ENCODE measurements at regions not wholly inside any gene's neighbourhood (a gene's known extent, or its start where the extent isn't known, plus 50 kb on each side); places are given as distances from the start of the nearest gene placed in this dataset.
"Not testable (repeated sequence)": the region's sequence is repeated elsewhere in the genome, so short reads cannot be mapped to it uniquely, and the experiment has no call there.

- TF ChIP-seq POLR2A (IDR thresholded peaks at IDR 0.05; ENCODE audit: low read length); GATA1 (IDR thresholded peaks at IDR 0.05; ENCODE audit: low read depth, low read length): not testable (repeated sequence)
These were observed 122.2 kb upstream of the FAM20C start for GRCh38 chr7:70207-70606.
